ENCODE measurements at regions not wholly inside any gene's neighbourhood (a gene's known extent, or its start where the extent isn't known, plus 50 kb on each side); places are given as distances from the start of the nearest gene placed in this dataset.

- TF ChIP-seq ZNF180 (CRISPR knock-in tag; IDR thresholded peaks at IDR 0.05; ENCODE audit: borderline replicate concordance, low read depth) = no peak
- TF ChIP-seq PPARG (CRISPR knock-in tag; conservative IDR thresholded peaks at IDR 0.05) = no peak
- TF ChIP-seq DR1 (CRISPR knock-in tag; IDR thresholded peaks at IDR 0.05) = no peak
- TF ChIP-seq ZNF138 (CRISPR knock-in tag; IDR thresholded peaks at IDR 0.05; ENCODE audit: low read depth) = no peak
- no peak for TF ChIP-seq SAP130 (CRISPR knock-in tag; IDR thresholded peaks at IDR 0.05; ENCODE audit: low read depth)
- TF ChIP-seq ZNF839 (CRISPR knock-in tag; IDR thresholded peaks at IDR 0.05; ENCODE audit: borderline replicate concordance) = no peak
- TF ChIP-seq ZNF557 (CRISPR knock-in tag; IDR thresholded peaks at IDR 0.05) = no peak
- no peak for TF ChIP-seq SP2 (CRISPR knock-in tag; IDR thresholded peaks at IDR 0.05)
- TF ChIP-seq ARNT (IDR thresholded peaks at IDR 0.05) = no peak
- no peak for TF ChIP-seq RNF219 (CRISPR knock-in tag; IDR thresholded peaks at IDR 0.05)
- TF ChIP-seq SIN3A (IDR thresholded peaks at IDR 0.05; ENCODE audit: borderline replicate concordance, low read depth, low read length) = no peak
- no peak for TF ChIP-seq ZNF543 (CRISPR knock-in tag; IDR thresholded peaks at IDR 0.05)
- no peak for TF ChIP-seq KDM4B (CRISPR knock-in tag; IDR thresholded peaks at IDR 0.05)
- no peak for TF ChIP-seq EED (CRISPR knock-in tag; IDR thresholded peaks at IDR 0.05)
Observed at GRCh38 chr2:236851187-236851586, 234.5 kb upstream of the COPS8 start (continued).

Measured in HepG2 (cell line).